SK-N-SH (cell line): ENCODE measurements at regions not wholly inside any gene's neighbourhood (a gene's known extent, or its start where the extent isn't known, plus 50 kb on each side); places are given as distances from the start of the nearest gene placed in this dataset.

ENCODE experiments used
- CTCF ChIA-PET: fragments of 300-600, 350-600 bp; formaldehyde crosslinking; extraction: SDS; loops from one replicate; lab custom pipeline; 2021; lab: Yijun Ruan, JAX
- POLR2A ChIA-PET: fragments of 350-600 bp; sonication (Branson Sonifier 250); formaldehyde crosslinking; extraction: SDS; loops from one replicate; lab custom pipeline; 2020; ENCODE audit warnings: antibody characterized with exemption, inconsistent platforms; lab: Yijun Ruan, JAX
- DNase-seq: peaks from one replicate; pipeline ENCODE4 v3.0.0; 2012
- H2AFZ ChIP-seq: fragments of 200-600 bp; sonication (generic); 2 replicates; pipeline ENCODE4 v1.8.1; 2016; ENCODE audit warnings: antibody characterized with exemption, mild to moderate bottlenecking, low read depth
- H3F3A ChIP-seq: fragments of 200-600 bp; sonication (generic); replicated peaks from 2 replicates; pipeline ENCODE3; 2016; ENCODE audit warnings: antibody characterized with exemption, mild to moderate bottlenecking; ENCODE audit not compliant: insufficient read depth
- H3K27ac ChIP-seq, 2 experiments: fragments of 200-500 bp in 1 of 2; fragments of 200-600 bp in 1 of 2; sonication (Bioruptor generic) in 1 of 2; sonication (generic), shearing (Covaris generic) in 1 of 2; 2 replicates each; pipeline versions ENCODE4 v1.5.1 to v1.6.1; 2014 to 2016; ENCODE audit warnings: low read depth in 2 of 2, inconsistent platforms in 1 of 2, low read length in 1 of 2, mild to moderate bottlenecking in 1 of 2, mixed read lengths in 1 of 2
- H3K27me3 ChIP-seq: fragments of 200-600 bp; sonication (generic), shearing (Covaris generic); 2 replicates; pipeline ENCODE4 v1.6.1; 2016; ENCODE audit warnings: mixed run types; ENCODE audit not compliant: insufficient read depth
- H3K36me3 ChIP-seq, 2 experiments: fragments of 200-500 bp in 1 of 2; fragments of 200-600 bp in 1 of 2; sonication (Bioruptor generic) in 1 of 2; sonication (generic) in 1 of 2; replicated peaks in 1 of 2; 2 replicates each; pipeline versions ENCODE3 to v1.5.1; 2014 to 2016; ENCODE audit warnings: low read length in 1 of 2, mild to moderate bottlenecking in 1 of 2; ENCODE audit not compliant: insufficient read depth in 2 of 2, control insufficient read depth in 1 of 2
- H3K4me1 ChIP-seq, 2 experiments: fragments of 200-500 bp in 1 of 2; fragments of 200-600 bp in 1 of 2; sonication (Bioruptor generic) in 1 of 2; sonication (generic), shearing (Covaris generic) in 1 of 2; 2 replicates each; pipeline versions ENCODE4 v1.5.1 to v1.6.1; 2014 to 2016; ENCODE audit warnings: low read depth in 1 of 2, low read length in 1 of 2, mixed run types in 1 of 2; ENCODE audit not compliant: insufficient read depth in 2 of 2, control insufficient read depth in 1 of 2
- H3K4me2 ChIP-seq: fragments of 200-600 bp; sonication (generic), shearing (Covaris generic); 2 replicates; pipeline ENCODE4 v1.6.1; 2017; ENCODE audit warnings: mixed run types
- H3K4me3 ChIP-seq, 2 experiments: fragments of 200-500 bp in 1 of 2; fragments of 200-600 bp in 1 of 2; sonication (Bioruptor generic) in 1 of 2; sonication (generic), shearing (Covaris generic) in 1 of 2; 2 replicates each; pipeline versions ENCODE4 v1.5.1 to v1.8.1; 2014 to 2016; ENCODE audit warnings: low read depth in 2 of 2, inconsistent platforms in 1 of 2, low read length in 1 of 2, mild to moderate bottlenecking in 1 of 2, mixed read lengths in 1 of 2, moderate library complexity in 1 of 2
- H3K79me2 ChIP-seq: fragments of 200-600 bp; sonication (generic); 2 replicates; pipeline ENCODE4 v1.8.1; 2017; ENCODE audit warnings: mild to moderate bottlenecking; ENCODE audit not compliant: insufficient read depth
- H3K9ac ChIP-seq: fragments of 200-600 bp; sonication (generic); 2 replicates; pipeline ENCODE4 v1.6.1; 2017; ENCODE audit warnings: mixed run types
- H3K9me2 ChIP-seq: fragments of 200-600 bp; sonication (generic); 2 replicates; pipeline ENCODE4 v1.6.1; 2017; ENCODE audit warnings: mixed run types
- H3K9me3 ChIP-seq: fragments of 200-600 bp; sonication (generic); 2 replicates; pipeline ENCODE4 v1.6.1; 2017; ENCODE audit warnings: mixed run types, mild to moderate bottlenecking, moderate library complexity
- H4K20me1 ChIP-seq: fragments of 200-600 bp; sonication (generic); 2 replicates; pipeline ENCODE4 v1.6.1; 2017; ENCODE audit warnings: mild to moderate bottlenecking, mixed run types; ENCODE audit not compliant: insufficient read depth
- CHD2 ChIP-seq: fragments of 150-350 bp; IDR thresholded peaks from 2 replicates; pipeline ENCODE4 v1.6.1; 2018; ENCODE audit warnings: low read length; ENCODE audit not compliant: partially characterized antibody
- EP300 ChIP-seq, 2 experiments: IDR thresholded peaks; 2 replicates each; pipeline versions ENCODE4 v1.4.0 to v1.6.1; 2012; ENCODE audit warnings: borderline replicate concordance in 1 of 2, low read depth in 1 of 2, low read length in 1 of 2
- FOSL2 ChIP-seq: IDR thresholded peaks from 2 replicates; pipeline ENCODE4 v1.4.0; 2012; ENCODE audit warnings: low read depth, mild to moderate bottlenecking, moderate library complexity, borderline replicate concordance
- FOXJ3 ChIP-seq: sonication (generic); formaldehyde crosslinking; IDR thresholded peaks from 2 replicates; pipeline ENCODE4 v1.5.1; 2020; ENCODE audit warnings: mild to moderate bottlenecking, missing genetic modification reagents
- GABPA ChIP-seq: IDR thresholded peaks from 2 replicates; pipeline ENCODE4 v1.4.0; 2012; ENCODE audit warnings: low read depth, mild to moderate bottlenecking
- GATA2 ChIP-seq: sonication (generic); formaldehyde crosslinking; IDR thresholded peaks from 2 replicates; pipeline ENCODE4 v1.5.0; 2020; ENCODE audit warnings: mild to moderate bottlenecking, missing genetic modification reagents
- JUND ChIP-seq: IDR thresholded peaks from 2 replicates; pipeline ENCODE4 v1.4.0; 2012
- MEF2A ChIP-seq: IDR thresholded peaks from 2 replicates; pipeline ENCODE4 v1.4.0; 2012; ENCODE audit warnings: low read depth, borderline replicate concordance
- NFIC ChIP-seq: IDR thresholded peaks from 2 replicates; pipeline ENCODE4 v1.4.0; 2012; ENCODE audit warnings: borderline replicate concordance
- RXRA ChIP-seq: IDR thresholded peaks from 2 replicates; pipeline ENCODE4 v1.4.0; 2012; ENCODE audit warnings: low read depth, mild to moderate bottlenecking, borderline replicate concordance
- WGBS: methylation state at CpG from one replicate; pipeline ENCODE4 v1.1.6; 2017; ENCODE audit warnings: low lambda C conversion rate; 5-methylcytosine and 5-hydroxymethylcytosine counted together
- TF ChIP-seq, protein P1 (sequence below): IDR thresholded peaks from 2 replicates; pipeline ENCODE4 v1.6.1; 2012; ENCODE audit warnings: mild to moderate bottlenecking, low read depth, low read length, moderate library complexity
- TF ChIP-seq, protein P2 (sequence below): IDR thresholded peaks from 2 replicates; pipeline ENCODE4 v1.4.0; 2012; ENCODE audit warnings: low read depth, borderline replicate concordance
- TF ChIP-seq, protein P3 (sequence below): fragments of 200-600 bp; sonication (generic); IDR thresholded peaks from 2 replicates; pipeline ENCODE4 v1.6.1; 2017; ENCODE audit warnings: antibody characterized with exemption, mild to moderate bottlenecking, moderate library complexity

DNA sequence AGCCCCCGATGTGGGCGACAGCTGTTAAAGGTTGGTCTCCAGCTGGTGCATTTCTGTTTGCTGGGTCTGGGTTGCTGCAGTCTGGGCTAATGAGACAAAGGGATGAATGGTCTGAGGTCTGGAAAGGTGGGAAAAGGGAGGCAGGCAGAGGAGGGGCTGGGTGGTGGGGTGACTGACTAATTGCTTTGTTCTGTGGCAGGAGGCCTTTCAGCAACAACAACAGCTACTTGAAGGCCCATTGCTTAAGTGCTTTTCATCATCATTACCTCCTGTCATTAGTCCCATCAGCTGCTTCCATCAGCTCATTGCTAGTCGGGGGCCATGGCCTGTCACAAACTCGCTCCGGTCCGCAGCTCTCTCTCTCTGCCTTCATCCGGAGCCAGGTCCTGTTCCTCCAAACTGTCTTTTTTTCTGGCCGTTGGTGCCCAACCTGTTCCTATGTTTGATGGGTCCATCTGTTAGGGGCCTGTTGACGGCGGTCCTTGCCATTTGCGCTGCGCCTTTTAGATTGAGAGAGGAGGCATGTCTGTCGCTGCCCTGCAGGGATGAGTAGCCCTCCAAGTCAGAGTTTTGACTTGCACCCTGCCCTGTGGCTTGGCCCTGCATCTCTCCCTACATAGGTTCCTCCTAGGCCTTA is 105.6 kb upstream of the PLXNA2 start:
- Histone ChIP-seq H3K27ac (no peak overlapping the region), H3K9ac (no peak overlapping the region), H3K36me3 (no peaks in the 10 kb centered on the region), H3K4me2 (no peak overlapping the region)
- TF ChIP-seq MEF2A (no peak), CHD2 (no peak), FOXJ3 (CRISPR knock-in tag) (no peak), NFIC (no peak), JUND (no peak), FOSL2 (no peak)
- TF ChIP-seq, protein P1, sequence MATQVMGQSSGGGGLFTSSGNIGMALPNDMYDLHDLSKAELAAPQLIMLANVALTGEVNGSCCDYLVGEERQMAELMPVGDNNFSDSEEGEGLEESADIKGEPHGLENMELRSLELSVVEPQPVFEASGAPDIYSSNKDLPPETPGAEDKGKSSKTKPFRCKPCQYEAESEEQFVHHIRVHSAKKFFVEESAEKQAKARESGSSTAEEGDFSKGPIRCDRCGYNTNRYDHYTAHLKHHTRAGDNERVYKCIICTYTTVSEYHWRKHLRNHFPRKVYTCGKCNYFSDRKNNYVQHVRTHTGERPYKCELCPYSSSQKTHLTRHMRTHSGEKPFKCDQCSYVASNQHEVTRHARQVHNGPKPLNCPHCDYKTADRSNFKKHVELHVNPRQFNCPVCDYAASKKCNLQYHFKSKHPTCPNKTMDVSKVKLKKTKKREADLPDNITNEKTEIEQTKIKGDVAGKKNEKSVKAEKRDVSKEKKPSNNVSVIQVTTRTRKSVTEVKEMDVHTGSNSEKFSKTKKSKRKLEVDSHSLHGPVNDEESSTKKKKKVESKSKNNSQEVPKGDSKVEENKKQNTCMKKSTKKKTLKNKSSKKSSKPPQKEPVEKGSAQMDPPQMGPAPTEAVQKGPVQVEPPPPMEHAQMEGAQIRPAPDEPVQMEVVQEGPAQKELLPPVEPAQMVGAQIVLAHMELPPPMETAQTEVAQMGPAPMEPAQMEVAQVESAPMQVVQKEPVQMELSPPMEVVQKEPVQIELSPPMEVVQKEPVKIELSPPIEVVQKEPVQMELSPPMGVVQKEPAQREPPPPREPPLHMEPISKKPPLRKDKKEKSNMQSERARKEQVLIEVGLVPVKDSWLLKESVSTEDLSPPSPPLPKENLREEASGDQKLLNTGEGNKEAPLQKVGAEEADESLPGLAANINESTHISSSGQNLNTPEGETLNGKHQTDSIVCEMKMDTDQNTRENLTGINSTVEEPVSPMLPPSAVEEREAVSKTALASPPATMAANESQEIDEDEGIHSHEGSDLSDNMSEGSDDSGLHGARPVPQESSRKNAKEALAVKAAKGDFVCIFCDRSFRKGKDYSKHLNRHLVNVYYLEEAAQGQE: no peak
- TF ChIP-seq, protein P2, sequence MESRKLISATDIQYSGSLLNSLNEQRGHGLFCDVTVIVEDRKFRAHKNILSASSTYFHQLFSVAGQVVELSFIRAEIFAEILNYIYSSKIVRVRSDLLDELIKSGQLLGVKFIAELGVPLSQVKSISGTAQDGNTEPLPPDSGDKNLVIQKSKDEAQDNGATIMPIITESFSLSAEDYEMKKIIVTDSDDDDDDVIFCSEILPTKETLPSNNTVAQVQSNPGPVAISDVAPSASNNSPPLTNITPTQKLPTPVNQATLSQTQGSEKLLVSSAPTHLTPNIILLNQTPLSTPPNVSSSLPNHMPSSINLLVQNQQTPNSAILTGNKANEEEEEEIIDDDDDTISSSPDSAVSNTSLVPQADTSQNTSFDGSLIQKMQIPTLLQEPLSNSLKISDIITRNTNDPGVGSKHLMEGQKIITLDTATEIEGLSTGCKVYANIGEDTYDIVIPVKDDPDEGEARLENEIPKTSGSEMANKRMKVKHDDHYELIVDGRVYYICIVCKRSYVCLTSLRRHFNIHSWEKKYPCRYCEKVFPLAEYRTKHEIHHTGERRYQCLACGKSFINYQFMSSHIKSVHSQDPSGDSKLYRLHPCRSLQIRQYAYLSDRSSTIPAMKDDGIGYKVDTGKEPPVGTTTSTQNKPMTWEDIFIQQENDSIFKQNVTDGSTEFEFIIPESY: no peak
- TF ChIP-seq, all 33 proteins: peak for 0
- H3K4me1 ChIP-seq: peaks cover 0 to 2% of the 10 kb centered on the region in 2 experiments; a peak in 2 of 4 replicates
- H3K27me3 ChIP-seq: no peaks in the 10 kb centered on the region
- no peak overlapping the region for H3K4me3 ChIP-seq
- no peaks in the 10 kb centered on the region for H3F3A ChIP-seq
- H3K9me2 ChIP-seq: no peaks in the 10 kb centered on the region
- WGBS: 70% methylated on average over 13 of the region's 13 CpGs
- no peak overlapping the region for H2AFZ ChIP-seq
- H4K20me1 ChIP-seq: no peaks in the 10 kb centered on the region
- CTCF ChIA-PET: no interaction called here
- no peaks in the 10 kb centered on the region for H3K9me3 ChIP-seq
- POLR2A ChIA-PET: no interaction called here
- DNase-seq: no peak
- no peaks in the 10 kb centered on the region for H3K79me2 ChIP-seq

DNA sequence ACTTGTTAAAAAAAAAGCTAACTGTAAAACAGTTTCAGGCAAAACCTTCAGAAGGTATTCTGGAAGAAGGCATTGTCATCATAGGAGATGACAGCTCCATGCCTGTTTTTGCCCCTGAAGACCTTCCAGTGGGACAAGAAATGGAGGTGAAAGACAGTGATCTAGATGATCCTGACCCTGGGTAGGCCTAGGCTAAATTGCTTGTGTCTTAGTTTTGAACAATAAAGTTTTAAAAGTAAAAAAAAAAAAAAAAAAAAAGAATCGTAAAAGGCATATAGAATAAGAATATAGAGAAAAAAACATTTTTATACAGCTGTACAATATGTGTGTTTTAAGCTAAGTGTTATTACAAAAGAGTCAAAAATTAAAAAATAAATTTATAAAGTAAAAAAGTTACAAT is 106.6 kb upstream of the PLXNA2 start:
- CTCF ChIA-PET: no interaction called here
- no peak overlapping the region for H3K4me2 ChIP-seq
- no peaks in the 10 kb centered on the region for H3K79me2 ChIP-seq
- POLR2A ChIA-PET: no interaction called here
- H3K27ac ChIP-seq: no peak overlapping the region
- 42% methylated on average over 1 of the region's 1 CpG for WGBS
- H3K9me3 ChIP-seq: no peaks in the 10 kb centered on the region
- no peaks in the 10 kb centered on the region for H3K9me2 ChIP-seq
- H2AFZ ChIP-seq: no peak overlapping the region
- H3K4me3 ChIP-seq: no peak overlapping the region
- H3K4me1 ChIP-seq: peaks cover 0 to 6% of the 10 kb centered on the region in 2 experiments; a peak in 2 of 4 replicates
- no peaks in the 10 kb centered on the region for H3K36me3 ChIP-seq
- no peaks in the 10 kb centered on the region for H4K20me1 ChIP-seq
- no peak for DNase-seq
- H3K27me3 ChIP-seq: no peaks in the 10 kb centered on the region
- no peaks in the 10 kb centered on the region for H3F3A ChIP-seq
- H3K9ac ChIP-seq: no peak overlapping the region
- TF ChIP-seq CHD2 (no peak), RXRA (no peak), JUND (no peak), GABPA (no peak), NFIC (no peak), GATA2 (no peak), EP300 (IDR thresholded peaks at IDR 0.05; ENCODE audit: borderline replicate concordance in 1 of 2, low read depth in 1 of 2, low read length in 1 of 2) (no peak), MEF2A (no peak)
- TF ChIP-seq, protein P1: no peak
- TF ChIP-seq, protein P3, sequence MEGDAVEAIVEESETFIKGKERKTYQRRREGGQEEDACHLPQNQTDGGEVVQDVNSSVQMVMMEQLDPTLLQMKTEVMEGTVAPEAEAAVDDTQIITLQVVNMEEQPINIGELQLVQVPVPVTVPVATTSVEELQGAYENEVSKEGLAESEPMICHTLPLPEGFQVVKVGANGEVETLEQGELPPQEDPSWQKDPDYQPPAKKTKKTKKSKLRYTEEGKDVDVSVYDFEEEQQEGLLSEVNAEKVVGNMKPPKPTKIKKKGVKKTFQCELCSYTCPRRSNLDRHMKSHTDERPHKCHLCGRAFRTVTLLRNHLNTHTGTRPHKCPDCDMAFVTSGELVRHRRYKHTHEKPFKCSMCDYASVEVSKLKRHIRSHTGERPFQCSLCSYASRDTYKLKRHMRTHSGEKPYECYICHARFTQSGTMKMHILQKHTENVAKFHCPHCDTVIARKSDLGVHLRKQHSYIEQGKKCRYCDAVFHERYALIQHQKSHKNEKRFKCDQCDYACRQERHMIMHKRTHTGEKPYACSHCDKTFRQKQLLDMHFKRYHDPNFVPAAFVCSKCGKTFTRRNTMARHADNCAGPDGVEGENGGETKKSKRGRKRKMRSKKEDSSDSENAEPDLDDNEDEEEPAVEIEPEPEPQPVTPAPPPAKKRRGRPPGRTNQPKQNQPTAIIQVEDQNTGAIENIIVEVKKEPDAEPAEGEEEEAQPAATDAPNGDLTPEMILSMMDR: no peak
